ENCODE measurements at regions not wholly inside any gene's neighbourhood (a gene's known extent, or its start where the extent isn't known, plus 50 kb on each side); places are given as distances from the start of the nearest gene placed in this dataset.
"Not testable (repeated sequence)": the region's sequence is repeated elsewhere in the genome, so short reads cannot be mapped to it uniquely, and the experiment has no call there.

- no peak for TF ChIP-seq CTCF (IDR thresholded peaks at IDR 0.05; ENCODE audit: insufficient read depth, low read depth, low read length, missing control alignments)
- H3K4me3 ChIP-seq (ENCODE audit: low read length): no peak overlapping the region
- no peak for DNase-seq (ENCODE audit: low read depth)
These were observed 201.7 kb upstream of the AFF2 start for GRCh38 chrX:148298737-148299136.

GRCh38 chrX:148305214-148305613 lies 195.2 kb upstream of the AFF2 start:
- DNase-seq (ENCODE audit: low read depth); H3K4me3 ChIP-seq (ENCODE audit: low read length): not testable (repeated sequence)

GRCh38 chrX:148309413-148309812 lies 191.0 kb upstream of the AFF2 start:
- no peak overlapping the region for H3K4me3 ChIP-seq (ENCODE audit: low read length)
- TF ChIP-seq CTCF (IDR thresholded peaks at IDR 0.05; ENCODE audit: insufficient read depth, low read depth, low read length, missing control alignments): no peak
- no peak for DNase-seq (ENCODE audit: low read depth)

DNA sequence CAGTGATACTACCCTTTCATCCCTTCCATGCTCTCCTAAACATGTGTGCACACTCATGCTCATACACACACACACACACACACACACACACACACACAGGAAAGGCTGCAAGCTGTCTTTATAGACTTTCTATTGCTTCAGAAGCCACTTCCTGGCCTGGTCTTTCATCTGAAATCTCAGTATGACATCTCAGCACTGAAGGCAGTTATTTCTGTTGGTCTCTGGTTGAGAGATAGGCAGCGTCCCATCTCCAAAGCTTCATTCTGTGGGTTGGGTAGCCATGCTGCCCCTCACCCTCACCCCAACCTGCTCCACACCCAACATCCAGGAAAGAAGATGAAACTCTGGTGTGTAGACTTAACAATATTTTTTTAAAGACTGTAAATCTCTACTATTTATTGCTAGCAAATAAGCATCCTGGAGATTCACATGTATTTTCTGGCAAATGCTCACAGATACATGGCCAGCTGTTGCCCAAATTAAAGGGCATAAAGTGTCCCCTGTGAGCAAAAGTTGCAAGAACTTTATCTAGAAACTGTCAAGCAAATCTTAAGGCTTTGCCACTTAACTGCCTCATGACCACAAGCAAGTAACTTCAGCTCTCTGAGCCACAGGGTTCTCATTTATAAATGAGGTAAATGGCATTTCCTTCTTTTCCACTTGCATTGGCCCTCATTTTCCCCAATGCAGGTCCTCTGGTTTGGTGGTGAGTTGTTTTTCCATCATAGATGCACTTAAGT lies 189.8 kb upstream of the AFF2 start:
- no peak for DNase-seq (ENCODE audit: low read depth)
- H3K4me3 ChIP-seq (ENCODE audit: low read length): no peak overlapping the region
- TF ChIP-seq CTCF (IDR thresholded peaks at IDR 0.05; ENCODE audit: insufficient read depth, low read depth, low read length, missing control alignments): no peak

DNA sequence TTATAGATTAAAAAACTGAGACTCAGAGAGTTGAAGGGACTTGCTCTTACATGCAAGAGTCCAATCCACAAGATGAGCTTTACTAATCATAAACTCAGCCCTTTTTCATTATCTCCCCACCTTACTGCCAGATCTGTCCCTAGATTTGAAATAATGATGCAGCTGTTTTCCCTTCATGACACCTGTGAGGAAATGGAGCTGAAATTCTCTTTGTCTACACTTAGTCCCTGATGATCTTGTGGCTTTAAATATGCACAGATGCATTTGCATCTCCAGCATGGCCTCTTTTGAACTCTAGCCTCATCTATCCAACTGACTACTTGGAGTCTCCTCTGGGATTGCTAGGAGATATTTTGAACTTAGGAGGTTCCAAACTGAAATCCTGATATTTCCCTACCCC lies 188.9 kb upstream of the AFF2 start:
- H3K4me3 ChIP-seq (ENCODE audit: low read length): no peak overlapping the region
- no peak for TF ChIP-seq CTCF (IDR thresholded peaks at IDR 0.05; ENCODE audit: insufficient read depth, low read depth, low read length, missing control alignments)

GRCh38 chrX:148314876-148315275 lies 185.5 kb upstream of the AFF2 start:
- TF ChIP-seq CTCF (IDR thresholded peaks at IDR 0.05; ENCODE audit: insufficient read depth, low read depth, low read length, missing control alignments): no peak
- no peak overlapping the region for H3K4me3 ChIP-seq (ENCODE audit: low read length)
- no peak for DNase-seq (ENCODE audit: low read depth)

More for the DNA sequence above, 188.9 kb upstream of the AFF2 start:
- DNase-seq (ENCODE audit: low read depth): no peak

DNA sequence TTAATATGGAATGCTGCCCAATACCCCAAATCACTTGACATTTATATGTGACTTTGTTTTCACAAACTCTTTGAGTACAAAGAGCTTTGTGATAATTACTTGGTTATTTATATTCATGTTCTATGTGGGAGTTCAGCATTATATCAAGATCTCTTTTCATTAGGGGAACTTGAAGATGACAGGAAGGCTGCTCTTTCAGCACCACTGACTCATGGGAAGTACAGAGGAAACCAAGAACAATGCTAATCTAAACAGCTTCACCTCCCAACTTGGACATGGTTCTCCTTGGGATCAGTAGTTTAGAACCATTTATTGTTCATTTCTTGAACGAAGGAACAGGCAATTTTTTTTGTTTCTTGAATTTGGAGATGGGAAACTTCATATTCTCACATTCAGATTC lies 184.0 kb upstream of the AFF2 start:
- no peak for TF ChIP-seq CTCF (IDR thresholded peaks at IDR 0.05; ENCODE audit: insufficient read depth, low read depth, low read length, missing control alignments)
- H3K4me3 ChIP-seq (ENCODE audit: low read length): no peak overlapping the region
- no peak for DNase-seq (ENCODE audit: low read depth)

All from epithelial cell of esophagus (primary cell).